LoVo (cell line): ENCODE measurements at regions not wholly inside any gene's neighbourhood (a gene's known extent, or its start where the extent isn't known, plus 50 kb on each side); places are given as distances from the start of the nearest gene placed in this dataset.

Experiments
- DNase-seq: peaks from one replicate; pipeline ENCODE4 v3.0.0-alpha.2; 2016; ENCODE audit warnings: low spot score

DNA sequence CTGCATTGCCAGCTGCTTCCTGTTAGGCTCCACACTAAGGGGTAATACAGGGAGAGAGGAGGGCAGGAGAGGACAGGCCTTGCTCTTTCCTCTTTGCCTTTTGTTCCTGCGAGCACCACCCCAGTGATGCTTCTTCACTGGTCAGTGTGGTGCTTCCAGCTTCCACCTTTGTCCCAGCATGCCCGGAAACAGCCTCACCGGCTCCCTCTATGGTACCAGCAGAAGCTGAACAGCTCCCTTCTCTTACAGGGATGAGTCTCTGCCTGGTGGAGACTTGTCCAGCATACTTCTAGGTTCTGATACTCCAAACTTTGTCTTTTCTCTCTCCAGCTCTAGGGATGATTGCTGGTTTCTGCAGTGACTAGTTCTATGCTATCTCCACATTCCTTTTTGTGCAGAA lies 413.3 kb downstream of the TSN start:
- DNase-seq: no peak

DNA sequence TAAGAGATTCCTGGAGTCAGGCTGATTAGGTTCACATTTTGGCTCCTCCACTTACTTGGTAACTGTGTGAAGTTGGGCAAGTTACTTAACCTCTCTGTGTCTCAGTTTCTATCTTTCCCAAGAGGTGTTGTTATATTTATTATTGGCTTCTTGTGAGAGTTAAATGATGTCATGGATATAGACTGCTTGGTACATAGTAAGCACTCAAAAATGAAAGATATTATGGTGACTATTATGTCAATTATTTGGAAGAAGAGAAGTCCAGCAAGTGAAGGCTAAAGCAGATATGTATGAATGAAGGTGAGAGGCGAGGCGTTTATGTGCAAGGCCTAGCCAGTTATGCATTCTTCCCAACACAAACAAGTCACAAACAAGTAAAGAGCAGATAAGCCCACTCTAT lies 417.4 kb downstream of the TSN start:
- no peak for DNase-seq

DNA sequence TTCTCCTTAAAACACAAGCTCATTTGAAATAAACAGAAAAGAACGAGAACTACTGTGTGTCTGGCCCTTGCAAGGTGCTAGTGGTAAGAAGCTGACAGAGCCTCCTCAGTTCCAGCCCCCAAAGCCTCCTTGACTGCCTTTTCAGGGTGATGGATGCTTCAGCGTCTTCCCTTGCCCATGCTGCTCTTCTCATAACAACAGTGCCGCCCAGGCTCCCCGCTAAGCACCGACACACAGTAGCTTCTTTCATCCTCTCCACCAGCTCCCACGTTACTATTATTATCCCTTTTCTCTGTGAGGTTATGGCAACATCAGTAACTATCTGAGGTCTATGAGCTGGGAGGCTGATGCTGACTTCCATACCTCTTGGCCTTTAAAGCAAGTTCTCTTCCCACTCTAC lies 418.6 kb downstream of the TSN start:
- DNase-seq: no peak

DNA sequence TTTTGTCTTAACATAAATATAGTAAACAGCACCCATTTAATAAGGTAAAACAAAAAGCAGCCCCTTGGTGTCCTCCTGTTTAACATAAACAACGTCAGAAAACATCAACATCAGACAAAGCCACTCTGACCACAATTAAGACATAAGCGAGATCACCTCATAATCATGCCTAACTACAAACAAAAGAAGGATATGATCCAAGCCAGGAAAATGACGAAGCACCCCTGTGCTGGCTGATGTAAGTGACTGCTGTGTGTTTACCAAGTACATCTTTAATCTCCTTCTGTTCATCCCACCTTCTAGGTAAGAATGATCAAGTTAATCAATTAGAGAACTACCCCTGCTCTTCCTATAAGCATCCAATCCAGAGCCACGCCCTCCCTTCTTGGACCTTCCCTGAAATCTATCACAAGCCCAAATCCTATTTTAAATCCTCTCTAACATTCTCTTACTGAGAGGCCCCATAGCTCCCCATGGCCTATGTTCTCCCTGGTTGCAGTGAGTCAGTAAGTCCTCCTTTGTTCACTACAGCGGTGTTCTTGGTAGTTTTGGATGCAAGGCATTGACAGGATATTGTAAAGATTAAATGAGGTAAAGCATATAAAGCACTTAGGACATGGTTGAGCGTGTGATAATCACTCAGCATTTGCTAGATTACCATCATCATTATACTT lies 424.2 kb downstream of the TSN start:
- DNase-seq: no peak

DNA sequence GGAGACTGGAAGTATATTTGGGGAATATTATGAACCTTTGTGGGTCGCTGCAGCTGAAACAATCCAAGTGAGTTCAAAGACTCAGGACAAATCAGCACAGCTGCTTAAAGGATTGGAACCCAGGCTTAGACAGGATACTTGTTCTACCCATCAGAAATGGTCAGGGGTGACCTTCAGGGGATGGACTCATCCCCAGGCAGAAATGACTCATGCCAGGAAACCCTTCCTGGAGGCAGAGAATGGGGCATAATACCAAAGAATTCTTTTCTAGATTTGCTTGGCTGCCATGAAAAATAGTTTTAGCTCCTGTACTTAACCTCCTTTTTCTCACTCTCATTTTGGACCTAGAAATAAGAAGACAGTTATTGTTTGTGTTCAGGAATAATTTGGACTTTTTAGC lies 425.5 kb downstream of the TSN start:
- no peak for DNase-seq

DNA sequence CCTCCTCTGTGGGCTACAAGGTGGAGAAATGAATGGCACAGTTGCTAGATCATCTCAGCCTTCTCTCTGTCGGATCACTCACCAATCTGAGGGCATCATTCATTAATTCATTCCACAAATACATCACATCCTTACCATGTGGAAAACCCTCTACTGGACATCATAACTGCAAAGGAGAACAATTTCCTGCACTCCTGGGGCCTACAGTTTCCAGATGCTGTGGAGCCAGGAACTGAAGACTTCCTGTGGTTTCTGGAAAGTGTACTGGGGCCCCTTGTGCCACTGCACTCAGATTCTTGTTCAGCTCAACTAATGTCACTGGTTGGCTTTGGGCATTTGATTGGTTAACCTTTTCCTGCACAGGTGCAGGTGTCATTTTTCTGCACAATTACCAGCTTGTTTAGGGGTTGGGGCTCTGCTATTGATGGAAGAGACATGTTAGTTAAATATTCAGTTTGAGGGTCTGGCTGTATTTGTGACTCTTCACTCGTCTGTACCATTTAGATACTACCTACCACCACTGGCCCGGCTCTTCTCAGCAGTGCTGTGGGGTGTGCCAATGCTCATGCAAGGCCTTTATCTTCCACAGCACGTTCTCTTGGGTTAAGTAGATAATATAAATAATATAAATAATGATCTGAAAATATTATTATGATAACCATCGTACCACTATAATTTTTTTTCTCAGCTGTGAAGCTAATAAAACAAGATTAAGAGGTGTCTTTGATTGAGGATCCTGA lies 427.3 kb downstream of the TSN start:
- DNase-seq: no peak

DNA sequence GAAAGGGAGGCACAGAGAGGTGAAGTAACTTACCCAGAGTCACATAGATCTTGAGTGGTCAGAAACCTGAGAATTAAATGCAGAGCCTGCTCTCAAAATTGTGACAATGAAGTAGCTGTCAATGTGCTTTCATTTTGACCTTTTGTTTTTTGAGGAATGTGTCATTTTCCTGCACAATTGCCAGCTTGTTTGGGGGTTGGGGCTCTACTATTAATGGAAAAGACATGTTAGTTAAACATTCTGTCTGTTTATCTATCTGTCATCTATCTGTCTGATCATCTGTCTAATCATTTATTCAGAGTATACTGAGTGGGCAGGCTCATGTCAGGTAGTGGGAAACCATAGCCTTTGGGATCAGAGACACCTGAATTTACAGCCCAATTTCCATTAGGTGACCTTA lies 428.4 kb downstream of the TSN start:
- DNase-seq: no peak

DNA sequence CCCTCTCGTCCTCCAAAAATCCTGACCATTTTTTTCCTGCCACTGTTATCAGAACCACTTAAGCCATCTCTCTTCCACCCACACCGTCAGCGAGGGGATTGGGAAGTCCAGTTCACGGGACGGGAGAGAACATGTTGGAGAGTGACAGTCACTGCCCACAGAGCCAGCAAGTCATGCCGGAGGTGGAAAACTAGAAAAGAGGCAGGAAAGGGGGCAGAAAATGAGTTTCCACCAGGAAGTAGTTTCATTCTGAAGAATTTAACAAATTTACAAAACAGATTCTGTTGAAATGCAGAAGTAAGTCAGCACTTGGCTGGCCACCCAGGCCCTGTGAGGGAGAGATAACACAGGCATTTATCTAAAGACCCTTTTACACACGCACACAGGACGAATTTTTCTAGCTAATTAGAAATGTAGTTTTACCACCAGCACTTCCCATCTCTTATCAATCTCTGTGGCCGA lies 431.3 kb downstream of the TSN start:
- no peak for DNase-seq

DNA sequence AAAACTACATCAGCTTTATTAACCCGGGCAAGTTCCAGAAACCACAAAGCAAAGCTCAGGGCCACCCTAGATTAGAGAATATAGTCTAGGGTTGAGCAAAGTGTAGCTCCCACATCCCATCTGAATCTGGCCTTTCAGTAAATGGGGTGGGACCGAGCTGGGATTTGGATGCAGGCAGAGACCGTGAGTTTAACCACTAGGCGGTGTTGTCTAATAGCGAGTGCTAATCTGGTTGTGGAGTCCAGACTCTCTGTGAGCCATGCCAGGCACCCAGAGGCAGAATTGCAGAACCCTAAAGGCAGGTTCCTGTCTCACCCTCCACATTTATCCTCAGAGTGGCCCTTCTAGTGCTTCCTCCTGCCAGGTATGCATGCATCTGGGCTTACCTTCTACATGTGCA lies 435.9 kb downstream of the TSN start:
- no peak for DNase-seq

DNA sequence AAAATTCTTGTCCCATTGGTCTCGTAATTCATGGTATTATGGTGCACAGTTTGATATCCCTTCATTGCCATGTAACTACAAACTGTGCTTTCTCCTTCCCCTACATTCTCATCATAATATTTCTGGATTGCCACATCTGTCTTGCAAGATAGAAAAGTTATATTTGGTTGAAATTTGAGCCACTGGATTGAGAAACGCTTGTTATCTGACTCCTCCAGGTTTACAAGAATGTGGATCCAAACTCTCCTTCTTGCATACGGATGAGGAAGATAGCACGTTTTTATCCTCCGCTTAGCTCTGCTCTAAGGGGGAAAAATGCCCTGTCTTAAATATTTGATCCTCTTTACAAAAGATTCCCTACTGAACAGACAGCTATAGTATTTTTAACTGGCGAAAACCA lies 438.2 kb downstream of the TSN start:
- DNase-seq: no peak

DNA sequence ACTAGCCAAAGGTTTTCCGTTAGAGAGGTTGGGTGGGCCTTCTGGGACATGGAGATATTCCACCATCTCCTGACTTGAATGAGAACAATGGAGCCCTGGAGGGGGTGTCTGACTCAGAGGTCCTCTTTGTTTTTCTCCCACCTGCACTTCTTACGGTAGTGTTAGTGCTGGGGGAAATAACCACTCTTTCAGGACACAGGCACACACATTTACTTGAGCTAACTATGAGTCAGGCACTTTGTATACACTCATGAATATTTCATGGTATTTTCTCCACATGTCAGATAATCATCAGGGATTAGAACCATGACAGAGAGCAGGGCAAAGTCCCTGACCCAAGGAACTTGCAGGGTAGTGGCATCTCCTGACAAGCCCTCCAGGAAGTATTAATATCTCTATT lies 439.1 kb downstream of the TSN start:
- DNase-seq: no peak

DNA sequence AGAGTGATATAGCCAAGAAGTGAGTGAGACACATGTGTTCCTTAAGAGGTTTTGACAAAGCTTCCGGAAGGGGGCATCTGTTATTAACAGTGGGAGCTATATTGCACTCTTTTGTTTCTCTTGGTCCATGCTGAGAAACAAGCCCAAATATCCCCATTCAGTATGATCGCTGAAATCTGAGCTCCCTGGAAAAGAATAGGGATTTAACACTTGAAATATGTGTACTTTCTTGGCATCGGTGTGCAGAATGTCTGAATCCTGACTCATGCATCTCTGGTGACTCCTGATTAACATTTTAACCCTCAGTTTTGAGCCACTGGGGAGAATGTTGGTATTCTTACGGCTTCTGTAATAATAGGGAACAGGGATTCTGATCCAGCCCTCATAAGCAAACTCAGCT lies 448.1 kb downstream of the TSN start:
- DNase-seq: no peak

DNA sequence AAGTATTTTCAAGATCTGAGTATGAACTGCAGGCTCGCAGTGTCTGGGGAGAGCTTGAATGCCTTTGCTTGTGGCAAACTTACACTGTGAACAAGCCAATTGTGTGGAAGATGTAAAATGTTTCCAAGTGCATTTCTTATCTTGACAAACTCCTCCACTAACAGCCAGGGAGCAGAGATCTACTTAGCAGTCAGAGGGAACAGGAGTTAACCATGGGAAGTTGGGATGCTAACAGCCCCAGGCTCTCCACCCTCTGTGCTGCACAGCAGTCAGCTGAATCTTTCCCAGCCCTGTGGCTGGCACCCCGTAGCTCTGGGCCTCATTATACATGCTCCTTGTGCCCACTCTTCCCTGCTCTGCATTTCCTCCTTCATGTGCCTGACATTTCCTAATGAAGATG lies 450.2 kb downstream of the TSN start:
- DNase-seq: no peak

DNA sequence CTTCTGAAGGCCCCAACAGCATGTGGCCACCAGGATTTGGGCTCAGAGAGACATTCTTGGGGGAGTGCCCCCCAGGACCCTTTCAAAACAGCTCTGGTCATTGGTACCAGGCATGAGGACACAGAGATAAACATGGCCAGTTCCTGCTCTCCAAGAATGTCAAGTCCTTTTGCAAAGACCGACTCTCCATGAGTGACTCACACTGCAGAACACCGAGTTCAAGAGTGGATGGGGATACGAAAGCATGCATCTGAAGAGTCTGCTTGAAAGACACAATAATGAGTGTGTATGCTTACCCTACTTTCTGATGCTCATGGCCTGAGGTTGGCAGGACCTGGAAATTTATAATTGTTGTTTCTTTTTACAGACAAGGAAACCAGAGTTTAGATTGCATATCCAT lies 450.6 kb downstream of the TSN start:
- DNase-seq: no peak

DNA sequence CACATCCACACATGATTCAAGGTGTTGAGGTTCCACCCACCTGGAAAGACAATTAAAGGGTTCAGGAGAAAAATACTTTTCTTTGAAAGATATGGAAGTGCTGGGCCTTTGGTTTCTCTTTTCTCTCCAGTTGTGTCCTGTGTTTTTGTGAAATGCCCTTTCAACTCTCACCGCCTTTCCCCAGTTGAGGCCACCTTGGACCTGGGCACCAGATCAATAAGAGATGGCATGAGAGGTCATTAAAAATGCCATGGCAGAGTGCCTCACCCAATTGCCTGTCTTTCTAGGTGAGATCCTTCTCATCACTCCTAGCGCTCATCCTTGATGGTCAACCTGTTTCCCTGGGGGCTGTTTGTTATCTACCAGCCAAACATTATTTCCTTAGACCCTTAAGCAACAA lies 453.9 kb downstream of the TSN start:
- no peak for DNase-seq

DNA sequence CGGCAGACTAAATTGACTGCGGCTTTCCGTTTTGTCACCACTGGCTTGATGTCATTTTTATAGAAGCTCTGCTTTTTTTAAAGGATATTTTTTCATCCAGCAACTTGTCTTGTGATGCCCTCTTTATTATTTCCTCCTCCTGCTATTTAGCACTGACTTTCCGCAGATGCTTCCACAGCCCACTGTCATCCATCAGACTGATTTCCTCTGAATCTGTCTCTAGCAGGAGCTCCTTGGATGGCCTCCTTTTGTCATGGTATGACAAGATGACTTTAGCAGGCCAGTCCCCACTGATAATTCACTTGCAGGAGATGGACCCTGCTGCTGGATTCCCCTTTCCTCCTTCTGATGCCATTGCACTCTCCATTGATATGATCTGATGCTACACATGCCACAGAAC lies 454.6 kb downstream of the TSN start:
- DNase-seq: no peak

DNA sequence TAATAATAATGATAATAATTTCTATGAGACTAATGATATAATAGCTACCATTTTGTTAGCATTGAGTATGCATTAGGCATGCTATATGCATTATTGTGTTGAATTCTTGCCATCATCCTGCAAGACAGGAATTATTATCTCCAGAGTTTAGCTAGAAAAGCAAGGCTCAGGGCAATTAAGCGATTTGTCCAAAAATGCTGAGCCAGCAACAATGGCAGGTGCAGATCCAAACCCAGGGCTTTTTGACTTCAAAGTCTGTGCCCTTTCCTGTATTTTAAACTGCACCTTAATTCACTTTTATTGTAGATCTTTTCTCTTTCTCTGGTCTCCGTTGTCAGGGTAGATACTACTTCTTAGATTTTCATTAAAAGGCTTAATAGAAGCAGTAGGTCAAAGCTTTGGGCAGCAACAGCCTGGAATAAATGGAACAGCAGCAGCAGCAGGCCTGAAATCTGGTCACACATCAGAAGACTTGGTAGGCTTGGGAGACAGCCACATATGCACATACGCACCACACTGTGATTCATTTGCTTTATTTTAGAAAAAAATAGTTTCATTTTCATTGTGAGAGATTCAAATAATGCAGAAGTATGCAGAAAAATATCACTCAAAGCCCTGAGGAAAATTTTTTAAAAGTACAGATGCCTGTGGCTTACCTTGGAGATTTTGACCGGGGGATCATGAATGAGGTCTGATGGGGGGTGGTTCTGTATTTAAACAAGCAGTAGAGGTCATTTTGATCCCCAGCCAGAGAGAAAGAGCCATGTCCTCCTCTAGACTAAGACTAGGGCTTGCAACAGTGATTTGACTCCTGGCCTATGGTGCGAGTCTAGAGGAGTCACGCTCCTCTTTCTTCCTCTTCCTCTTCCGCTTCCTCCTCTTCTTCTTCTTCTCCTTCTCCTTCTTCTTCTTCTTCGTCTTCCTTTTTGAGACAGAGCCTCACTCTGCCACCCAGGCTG lies 455.7 kb downstream of the TSN start:
- no peak for DNase-seq

DNA sequence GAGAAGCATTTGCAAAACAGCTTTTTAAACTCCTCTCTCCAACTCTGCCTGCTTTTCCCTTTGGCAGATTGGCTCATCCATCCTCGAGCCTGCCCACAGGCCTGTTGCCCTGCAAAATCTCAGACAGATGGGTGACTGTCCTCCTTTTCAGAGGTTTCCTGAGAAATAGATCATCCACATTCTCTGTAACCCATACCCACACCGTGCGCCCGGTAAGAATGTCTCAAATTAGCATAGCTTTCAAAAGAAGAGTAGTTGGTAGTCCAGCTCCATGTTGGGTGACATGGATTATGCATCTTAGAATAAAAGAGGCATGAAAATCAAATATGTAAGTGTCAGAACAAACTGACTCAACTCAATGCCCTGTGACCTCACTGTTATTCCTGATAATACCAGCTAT lies 457.9 kb downstream of the TSN start:
- DNase-seq: no peak

DNA sequence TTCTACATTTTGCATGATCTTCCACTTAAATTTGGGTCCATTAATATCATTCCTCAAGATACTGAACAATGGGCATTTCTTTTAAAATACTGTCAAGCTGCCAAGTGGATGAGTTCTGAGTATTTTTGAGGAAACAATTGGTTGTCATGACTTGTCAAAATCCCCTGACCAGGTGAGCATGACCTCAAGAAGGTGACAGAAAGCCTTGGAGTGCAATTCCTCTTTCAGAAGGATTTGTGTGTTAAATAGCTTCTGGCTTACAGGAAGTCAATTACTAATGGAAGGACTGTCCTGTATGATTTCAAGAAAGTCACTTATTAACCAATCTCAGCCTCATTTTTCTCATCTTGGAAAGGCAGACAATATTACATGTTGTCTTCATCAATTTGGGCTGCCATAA lies 460.6 kb downstream of the TSN start:
- DNase-seq: no peak

DNA sequence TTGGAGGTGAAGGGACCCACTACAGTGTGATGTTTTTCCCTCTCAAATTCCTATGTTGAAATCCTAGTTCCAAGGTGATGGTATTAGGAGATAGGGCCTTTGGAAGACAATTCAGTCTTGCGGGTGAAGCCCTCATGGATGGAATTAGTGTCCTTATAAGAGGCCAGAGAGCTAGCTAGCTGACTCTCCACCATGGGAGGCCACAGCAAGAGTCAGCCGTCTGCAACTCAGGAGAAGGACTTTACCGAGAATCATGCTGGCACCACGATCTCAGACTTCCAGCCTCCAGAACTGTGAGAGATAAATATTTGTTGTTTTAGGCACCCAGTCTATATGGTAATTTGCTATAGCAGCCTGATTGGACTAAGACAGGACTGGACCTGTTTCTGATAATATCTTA lies 461.4 kb downstream of the TSN start:
- no peak for DNase-seq

DNA sequence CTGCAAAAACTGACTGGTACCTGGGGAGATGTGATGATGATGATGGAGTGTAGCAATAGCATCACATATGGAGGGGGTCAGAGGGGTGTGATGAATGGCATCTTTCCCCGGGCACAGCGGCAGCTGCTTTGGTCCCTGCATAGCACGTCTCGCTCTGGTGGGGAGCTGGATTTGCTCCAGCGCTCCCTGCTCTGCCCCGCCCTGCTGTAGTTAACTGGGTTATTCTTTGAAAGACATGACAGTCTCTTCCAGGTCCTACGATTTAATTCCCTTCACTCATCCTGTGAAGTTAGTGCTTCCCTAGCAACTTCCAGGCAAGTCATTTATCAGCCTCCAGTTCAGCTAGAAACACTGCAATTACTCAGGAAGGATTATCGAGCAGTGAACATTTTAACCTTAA lies 463.1 kb downstream of the TSN start:
- DNase-seq: no peak

DNA sequence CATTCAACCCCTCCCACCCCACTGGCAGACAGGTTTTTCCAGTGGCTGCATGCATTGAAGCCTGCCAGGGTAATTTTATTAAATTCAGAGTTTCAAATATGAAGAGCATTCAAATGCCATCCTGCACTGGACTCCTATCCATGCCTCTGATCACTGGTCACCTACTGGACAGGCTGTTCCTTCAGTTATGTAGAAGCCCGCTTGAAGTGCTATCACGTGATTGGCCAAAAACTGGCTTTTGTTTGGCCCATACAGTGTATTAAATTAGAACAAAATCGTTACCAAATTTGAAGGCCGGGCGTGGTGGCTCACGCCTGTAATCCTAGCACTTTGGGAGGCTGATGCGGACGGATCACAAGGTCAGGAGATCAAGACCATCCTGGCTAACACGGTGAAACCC lies 464.1 kb downstream of the TSN start:
- DNase-seq: no peak

DNA sequence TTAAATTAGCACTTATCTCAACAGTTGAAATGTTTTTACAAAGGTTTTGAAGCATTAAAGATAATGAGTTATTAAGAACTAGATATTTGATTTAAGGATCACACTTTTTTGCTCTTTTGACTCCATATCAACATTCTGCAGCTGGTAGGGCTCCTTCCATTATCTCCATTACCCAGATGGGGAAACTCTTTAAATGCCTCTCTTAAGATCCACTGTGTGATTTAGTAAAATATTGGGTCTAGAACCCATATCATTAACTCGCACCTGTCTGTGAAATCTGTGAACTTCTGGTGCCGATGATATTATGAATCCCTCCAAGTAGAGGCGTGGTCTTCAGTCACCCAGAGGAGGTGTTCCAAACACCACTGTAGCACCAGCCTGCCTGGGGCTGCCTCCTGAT lies 466.2 kb downstream of the TSN start:
- DNase-seq: no peak
